Retinal pigment epithelial cell (primary cell): ENCODE measurements at regions not wholly inside any gene's neighbourhood (a gene's known extent, or its start where the extent isn't known, plus 50 kb on each side); places are given as distances from the start of the nearest gene placed in this dataset.
"Not testable (repeated sequence)": the region's sequence is repeated elsewhere in the genome, so short reads cannot be mapped to it uniquely, and the experiment has no call there.

Experiments used
- DNase-seq: peaks from one replicate; pipeline ENCODE4 v3.0.0-alpha.2; 2010; ENCODE audit warnings: low read depth
- H3K4me3 ChIP-seq: 2 replicates; pipeline ENCODE4 v1.5.1; 2011; ENCODE audit warnings: mild to moderate bottlenecking, low read length, control low read depth, moderate library complexity
- CTCF ChIP-seq: conservative IDR thresholded peaks from 2 replicates; pipeline ENCODE4 v1.5.1; 2011; ENCODE audit warnings: low read depth, low read length, control low read depth, inconsistent platforms

GRCh38 chr4:187085339-187085738, 361.7 kb upstream of the FAT1 start:
- no peak for DNase-seq
- H3K4me3 ChIP-seq: no peak overlapping the region
- no peak for TF ChIP-seq CTCF

GRCh38 chr4:187086151-187086550, 362.5 kb upstream of the FAT1 start:
- TF ChIP-seq CTCF: no peak
- H3K4me3 ChIP-seq: no peak overlapping the region
- DNase-seq: no peak

- TF ChIP-seq CTCF: no peak
- no peak overlapping the region for H3K4me3 ChIP-seq
- no peak for DNase-seq
These were observed 364.6 kb upstream of the FAT1 start for GRCh38 chr4:187088070-187088799.

- no peak overlapping the region for H3K4me3 ChIP-seq
- DNase-seq: no peak
- TF ChIP-seq CTCF: no peak
These were observed 366.7 kb upstream of the FAT1 start for GRCh38 chr4:187090401-187090800.

GRCh38 chr4:187090832-187091231, 367.2 kb upstream of the FAT1 start:
- not testable (repeated sequence) for H3K4me3 ChIP-seq, DNase-seq

- no peak overlapping the region for H3K4me3 ChIP-seq
- TF ChIP-seq CTCF: no peak
- DNase-seq: no peak
These were observed 370.5 kb upstream of the FAT1 start for GRCh38 chr4:187094144-187094543.

GRCh38 chr4:187098429-187098828, 374.8 kb upstream of the FAT1 start:
- no peak for TF ChIP-seq CTCF
- no peak overlapping the region for H3K4me3 ChIP-seq
- no peak for DNase-seq
